IMR-90 (cell line): ENCODE measurements at regions not wholly inside any gene's neighbourhood (a gene's known extent, or its start where the extent isn't known, plus 50 kb on each side); places are given as distances from the start of the nearest gene placed in this dataset.

ENCODE experiments used
- ATAC-seq: fragments of 200-7000 bp; cut with Tn5 transposase; 2 replicates; pipeline ENCODE4 v1.9.1; 2020; ENCODE audit warnings: low read depth, mild to moderate bottlenecking, moderate library complexity
- BruUV-seq: library from RNA; stranded (reverse); fragments of 400-500 nt; replicated peaks from 2 replicates; lab custom pipeline; 2021; lab: Mats Ljungman, UMichigan
- CTCF ChIA-PET: fragments of 300-600 bp; formaldehyde crosslinking; extraction: SDS; loops from one replicate; lab custom pipeline; 2021; ENCODE audit warnings: antibody characterized with exemption; lab: Yijun Ruan, JAX
- POLR2A ChIA-PET: fragments of 300-600 bp; sonication (Branson Sonifier 250); formaldehyde crosslinking; loops from one replicate; lab custom pipeline; 2022; ENCODE audit warnings: antibody characterized with exemption; ENCODE audit not compliant: unreplicated experiment; lab: Charles Lee
- DNase-seq: peaks from one replicate; pipeline ENCODE4 v3.0.0; 2013
- H2AFZ ChIP-seq: replicated peaks from 2 replicates; pipeline ENCODE3; 2013; ENCODE audit warnings: low read length, mild to moderate bottlenecking; ENCODE audit not compliant: poor library complexity
- H2AK5ac ChIP-seq: 2 replicates; pipeline ENCODE4 v1.6.1; 2013; ENCODE audit warnings: low read depth, low read length, inconsistent platforms
- H2AK9ac ChIP-seq: replicated peaks from 2 replicates; pipeline ENCODE3; 2013; ENCODE audit warnings: mild to moderate bottlenecking, low read depth, low read length, moderate library complexity; ENCODE audit not compliant: poor library complexity
- H2BK120ac ChIP-seq: 2 replicates; pipeline ENCODE4 v1.6.1; 2013; ENCODE audit warnings: low read depth, low read length, inconsistent platforms
- H2BK15ac ChIP-seq: 3 replicates; pipeline ENCODE4 v1.6.1; 2013; ENCODE audit warnings: low read depth, low read length, inconsistent platforms
- H2BK20ac ChIP-seq: 2 replicates; pipeline ENCODE4 v1.6.1; 2013; ENCODE audit warnings: low read depth, mild to moderate bottlenecking, inconsistent platforms, low read length, moderate library complexity
- H2BK5ac ChIP-seq: 2 replicates; pipeline ENCODE4 v1.6.1; 2013; ENCODE audit warnings: mild to moderate bottlenecking, low read depth, low read length, inconsistent platforms; ENCODE audit not compliant: poor library complexity, severe bottlenecking
- H3K14ac ChIP-seq: replicated peaks from 2 replicates; pipeline ENCODE4 v1.6.1; 2013; ENCODE audit warnings: low read depth, low read length, inconsistent platforms
- H3K18ac ChIP-seq: 2 replicates; pipeline ENCODE4 v1.6.1; 2013; ENCODE audit warnings: low read depth, low read length, control low read depth
- H3K23ac ChIP-seq: 2 replicates; pipeline ENCODE4 v1.6.1; 2013; ENCODE audit warnings: low read depth, low read length, inconsistent platforms
- H3K27ac ChIP-seq: 2 replicates; pipeline ENCODE4 v1.5.1; 2013; ENCODE audit warnings: mild to moderate bottlenecking, control low read depth, low read length; ENCODE audit not compliant: insufficient read depth
- H3K27me3 ChIP-seq: 2 replicates; pipeline ENCODE4 v1.6.1; 2013; ENCODE audit warnings: low read length; ENCODE audit not compliant: control insufficient read depth, insufficient read depth
- H3K36me3 ChIP-seq: 2 replicates; pipeline ENCODE4 v1.6.1; 2013; ENCODE audit warnings: low read length, mixed read lengths; ENCODE audit not compliant: control insufficient read depth, insufficient read depth
- H3K4ac ChIP-seq: 2 replicates; pipeline ENCODE4 v1.6.1; 2013; ENCODE audit warnings: low read depth, low read length, inconsistent platforms
- H3K4me1 ChIP-seq: 2 replicates; pipeline ENCODE4 v1.6.1; 2013; ENCODE audit warnings: low read length, mixed read lengths; ENCODE audit not compliant: control insufficient read depth, insufficient read depth
- H3K4me2 ChIP-seq: 2 replicates; pipeline ENCODE4 v1.6.1; 2013; ENCODE audit warnings: low read depth, mild to moderate bottlenecking, control low read depth, low read length, moderate library complexity
- H3K4me3 ChIP-seq: 2 replicates; pipeline ENCODE4 v1.5.1; 2013; ENCODE audit warnings: low read depth, mild to moderate bottlenecking, control low read depth, low read length, moderate library complexity; ENCODE audit not compliant: insufficient read depth
- H3K56ac ChIP-seq: 2 replicates; pipeline ENCODE4 v1.6.1; 2013; ENCODE audit warnings: low read length, inconsistent platforms; ENCODE audit not compliant: insufficient read depth; ENCODE audit errors: extremely low read depth
- H3K79me1 ChIP-seq, 2 experiments: 2 replicates each; pipeline ENCODE4 v1.6.1; 2013; ENCODE audit warnings: low read length in 2 of 2, inconsistent platforms in 1 of 2, low read depth in 1 of 2
- H3K9ac ChIP-seq: 2 replicates; pipeline ENCODE4 v1.6.1; 2013; ENCODE audit warnings: low read depth, low read length, control low read depth
- H3K9me1 ChIP-seq: 2 replicates; pipeline ENCODE4 v1.6.1; 2013; ENCODE audit warnings: low read length, inconsistent platforms; ENCODE audit not compliant: insufficient read depth
- H3K9me3 ChIP-seq: 2 replicates; pipeline ENCODE4 v1.6.1; 2013; ENCODE audit warnings: low read length; ENCODE audit not compliant: control insufficient read depth, insufficient read depth
- H4K20me1 ChIP-seq: 2 replicates; pipeline ENCODE4 v1.6.1; 2013; ENCODE audit warnings: low read length, inconsistent platforms; ENCODE audit not compliant: insufficient read depth
- H4K5ac ChIP-seq: 2 replicates; pipeline ENCODE4 v1.6.1; 2013; ENCODE audit warnings: mild to moderate bottlenecking, low read depth, low read length, control low read depth
- H4K8ac ChIP-seq, 2 experiments: 2 replicates each; pipeline ENCODE4 v1.6.1; 2013; ENCODE audit warnings: low read depth in 2 of 2, low read length in 2 of 2, control low read depth in 1 of 2, inconsistent platforms in 1 of 2
- H4K91ac ChIP-seq: 2 replicates; pipeline ENCODE4 v1.6.1; 2013; ENCODE audit warnings: low read depth, low read length, inconsistent platforms; ENCODE audit not compliant: insufficient read depth
- BHLHE40 ChIP-seq: fragments of 150-350 bp; IDR thresholded peaks from 2 replicates; pipeline ENCODE4 v1.6.1; 2016; ENCODE audit warnings: mild to moderate bottlenecking, low read depth, low read length
- CEBPB ChIP-seq: IDR thresholded peaks from 2 replicates; pipeline ENCODE4 v1.6.1; 2012; ENCODE audit warnings: low read depth, low read length, improper control_type of control experiment
- CHD1 ChIP-seq: IDR thresholded peaks from 2 replicates; pipeline ENCODE4 v1.6.1; 2012; ENCODE audit warnings: low read depth, low read length, improper control_type of control experiment
- FOS ChIP-seq: fragments of 150-350 bp; IDR thresholded peaks from 2 replicates; pipeline ENCODE4 v1.6.1; 2016; ENCODE audit warnings: low read depth, low read length
- MAFK ChIP-seq: IDR thresholded peaks from 2 replicates; pipeline ENCODE4 v1.6.1; 2012; ENCODE audit warnings: low read depth, low read length, improper control_type of control experiment
- MAZ ChIP-seq: IDR thresholded peaks from 2 replicates; pipeline ENCODE4 v1.6.1; 2012; ENCODE audit warnings: low read depth, mild to moderate bottlenecking, low read length, improper control_type of control experiment, moderate library complexity, borderline replicate concordance
- MXI1 ChIP-seq: IDR thresholded peaks from 2 replicates; pipeline ENCODE4 v1.6.1; 2012; ENCODE audit warnings: low read depth, mild to moderate bottlenecking, low read length, moderate library complexity, borderline replicate concordance
- NFE2L2 ChIP-seq: fragments of 150-350 bp; IDR thresholded peaks from 2 replicates; pipeline ENCODE4 v1.6.1; 2016; ENCODE audit warnings: low read depth, mild to moderate bottlenecking, low read length
- POLR2A ChIP-seq: IDR thresholded peaks from 2 replicates; pipeline ENCODE4 v1.6.1; 2012; ENCODE audit warnings: mild to moderate bottlenecking, low read depth, low read length
- RAD21 ChIP-seq: IDR thresholded peaks from 2 replicates; pipeline ENCODE4 v1.6.1; 2012; ENCODE audit warnings: low read length, improper control_type of control experiment
- RCOR1 ChIP-seq: IDR thresholded peaks from 2 replicates; pipeline ENCODE4 v1.6.1; 2012; ENCODE audit warnings: mild to moderate bottlenecking, low read length, improper control_type of control experiment; ENCODE audit not compliant: insufficient replicate concordance
- RFX5 ChIP-seq: IDR thresholded peaks from 2 replicates; pipeline ENCODE4 v1.8.0; 2012; ENCODE audit warnings: low read depth, mild to moderate bottlenecking, low read length, moderate library complexity
- SMC3 ChIP-seq: fragments of 150-350 bp; IDR thresholded peaks from 2 replicates; pipeline ENCODE4 v1.6.1; 2016; ENCODE audit warnings: low read depth, mild to moderate bottlenecking, antibody characterized with exemption, low read length, moderate library complexity
- USF2 ChIP-seq: fragments of 150-350 bp; IDR thresholded peaks from 2 replicates; pipeline ENCODE4 v1.6.1; 2017; ENCODE audit warnings: mild to moderate bottlenecking, antibody characterized with exemption, low read length, low read depth
- WGBS, 2 experiments: methylation state at CpG; one replicate each; pipeline versions ENCODE4 v1.1.5 to v1.1.7; 2013; ENCODE audit warnings: missing lambda C conversion rate in 2 of 2; ENCODE audit not compliant: insufficient read length in 1 of 2; ENCODE audit errors: extremely low coverage in 2 of 2; 5-methylcytosine and 5-hydroxymethylcytosine counted together
- dilution Hi-C: fragments of 300-500 bp; cut with HindIII; formaldehyde crosslinking; loops from one replicate; pipeline ENCODE4 v1.14.3; 2018; ENCODE audit warnings: low sequenced_read_pairs; ENCODE audit not compliant: unreplicated experiment
- in situ Hi-C: fragments of 300-500 bp; cut with MboI; formaldehyde crosslinking; loops from 3 replicates; pipeline ENCODE4 v1.14.3; 2019; ENCODE audit warnings: low sequenced_read_pairs, inconsistent platforms, mixed read lengths
- intact Hi-C: fragments of 100-400 bp; cut with micrococcal nuclease; formaldehyde crosslinking; loops from 2 replicates; pipeline ENCODE4 v1.10.0; 2022
- TF ChIP-seq, protein P1 (sequence below): conservative IDR thresholded peaks from 2 replicates; pipeline ENCODE4 v1.5.1; 2012; ENCODE audit warnings: mild to moderate bottlenecking, low read depth, low read length, improper control_type of control experiment
- TF ChIP-seq, protein P2 (sequence below): fragments of 150-350 bp; IDR thresholded peaks from 2 replicates; pipeline ENCODE4 v1.6.1; 2016; ENCODE audit warnings: low read depth, mild to moderate bottlenecking, low read length, moderate library complexity, borderline replicate concordance

DNA sequence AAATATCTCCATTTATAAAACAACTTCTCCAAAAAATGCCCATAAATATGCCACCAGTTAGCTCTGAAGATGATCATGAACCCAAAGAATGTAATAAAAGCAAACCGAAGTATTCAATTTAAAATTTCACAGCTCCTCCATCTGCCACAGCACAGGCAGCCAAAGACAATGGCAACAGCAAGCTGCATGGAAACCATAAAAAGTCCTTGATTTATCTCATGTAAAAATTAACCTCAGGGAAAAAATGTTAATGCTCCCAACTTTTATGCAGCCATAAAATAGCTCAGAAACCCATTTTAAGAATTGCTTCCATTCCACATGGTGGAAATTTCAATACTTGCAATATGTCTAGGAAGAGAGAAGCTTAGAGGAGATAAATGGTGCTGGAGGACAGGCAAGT is 132.3 kb upstream of the ARHGEF9 start:
- ATAC-seq: no peak
- Histone ChIP-seq H3K27me3 (no peaks in the 10 kb centered on the region), H2BK20ac (no peak overlapping the region), H2AFZ (no peak overlapping the region), H2AK5ac (no peak overlapping the region), H4K8ac (no peak overlapping the region), H3K4me3 (no peak overlapping the region), H3K36me3 (no peaks in the 10 kb centered on the region), H3K4me1 (no peaks in the 10 kb centered on the region), H3K23ac (no peak overlapping the region), H3K9me1 (no peaks in the 10 kb centered on the region), H3K4me2 (no peak overlapping the region), H2AK9ac (no peak overlapping the region), H3K79me1 (no peaks in the 10 kb centered on the region), H3K9me3 (peaks cover 6% of the 10 kb centered on the region), H2BK5ac (no peak overlapping the region), H3K18ac (no peak overlapping the region), H3K56ac (no peak overlapping the region), H2BK15ac (no peak overlapping the region), H3K27ac (no peak overlapping the region), H3K9ac (no peak overlapping the region), H4K20me1 (no peaks in the 10 kb centered on the region), H3K14ac (no peak overlapping the region), H4K5ac (no peak overlapping the region), H2BK120ac (no peak overlapping the region), H3K4ac (no peak overlapping the region), H4K91ac (no peak overlapping the region)
- ChIA-PET POLR2A (no interaction called here), CTCF (no interaction called here)
- intact Hi-C loops: no loop called here
- in situ Hi-C loops: no loop called here
- dilution Hi-C loops: no loop called here
- BruUV-seq: no TSS peak
- TF ChIP-seq NFE2L2: no peak
- no peak for TF ChIP-seq RAD21
- no peak for TF ChIP-seq FOS
- no peak for TF ChIP-seq CHD1
- TF ChIP-seq MAFK: no peak
- no peak for TF ChIP-seq USF2
- no peak for TF ChIP-seq RFX5
- TF ChIP-seq POLR2A: no peak
- TF ChIP-seq, protein P1, sequence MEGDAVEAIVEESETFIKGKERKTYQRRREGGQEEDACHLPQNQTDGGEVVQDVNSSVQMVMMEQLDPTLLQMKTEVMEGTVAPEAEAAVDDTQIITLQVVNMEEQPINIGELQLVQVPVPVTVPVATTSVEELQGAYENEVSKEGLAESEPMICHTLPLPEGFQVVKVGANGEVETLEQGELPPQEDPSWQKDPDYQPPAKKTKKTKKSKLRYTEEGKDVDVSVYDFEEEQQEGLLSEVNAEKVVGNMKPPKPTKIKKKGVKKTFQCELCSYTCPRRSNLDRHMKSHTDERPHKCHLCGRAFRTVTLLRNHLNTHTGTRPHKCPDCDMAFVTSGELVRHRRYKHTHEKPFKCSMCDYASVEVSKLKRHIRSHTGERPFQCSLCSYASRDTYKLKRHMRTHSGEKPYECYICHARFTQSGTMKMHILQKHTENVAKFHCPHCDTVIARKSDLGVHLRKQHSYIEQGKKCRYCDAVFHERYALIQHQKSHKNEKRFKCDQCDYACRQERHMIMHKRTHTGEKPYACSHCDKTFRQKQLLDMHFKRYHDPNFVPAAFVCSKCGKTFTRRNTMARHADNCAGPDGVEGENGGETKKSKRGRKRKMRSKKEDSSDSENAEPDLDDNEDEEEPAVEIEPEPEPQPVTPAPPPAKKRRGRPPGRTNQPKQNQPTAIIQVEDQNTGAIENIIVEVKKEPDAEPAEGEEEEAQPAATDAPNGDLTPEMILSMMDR: no peak
- TF ChIP-seq BHLHE40: no peak
- TF ChIP-seq MXI1: no peak
- TF ChIP-seq MAZ: no peak
- TF ChIP-seq, protein P2, sequence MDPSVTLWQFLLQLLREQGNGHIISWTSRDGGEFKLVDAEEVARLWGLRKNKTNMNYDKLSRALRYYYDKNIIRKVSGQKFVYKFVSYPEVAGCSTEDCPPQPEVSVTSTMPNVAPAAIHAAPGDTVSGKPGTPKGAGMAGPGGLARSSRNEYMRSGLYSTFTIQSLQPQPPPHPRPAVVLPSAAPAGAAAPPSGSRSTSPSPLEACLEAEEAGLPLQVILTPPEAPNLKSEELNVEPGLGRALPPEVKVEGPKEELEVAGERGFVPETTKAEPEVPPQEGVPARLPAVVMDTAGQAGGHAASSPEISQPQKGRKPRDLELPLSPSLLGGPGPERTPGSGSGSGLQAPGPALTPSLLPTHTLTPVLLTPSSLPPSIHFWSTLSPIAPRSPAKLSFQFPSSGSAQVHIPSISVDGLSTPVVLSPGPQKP: no peak
- TF ChIP-seq CEBPB: no peak
- no peak for TF ChIP-seq SMC3
- TF ChIP-seq RCOR1: no peak
- no CpG with 5 or more reads among the region's 1 CpG for WGBS, 2 experiments
- no peak for DNase-seq
